AG08395 (cell line): ENCODE measurements at regions not wholly inside any gene's neighbourhood (a gene's known extent, or its start where the extent isn't known, plus 50 kb on each side); places are given as distances from the start of the nearest gene placed in this dataset.
"Not testable (repeated sequence)": the region's sequence is repeated elsewhere in the genome, so short reads cannot be mapped to it uniquely, and the experiment has no call there.

Source experiments
- DNase-seq: peaks from one replicate; pipeline ENCODE4 v3.0.0; 2012; ENCODE audit warnings: mixed read lengths, low spot score

- no peak for DNase-seq
Measured at GRCh38 chr4:52373650-52374049, 285.5 kb downstream of the USP46 start.

DNA sequence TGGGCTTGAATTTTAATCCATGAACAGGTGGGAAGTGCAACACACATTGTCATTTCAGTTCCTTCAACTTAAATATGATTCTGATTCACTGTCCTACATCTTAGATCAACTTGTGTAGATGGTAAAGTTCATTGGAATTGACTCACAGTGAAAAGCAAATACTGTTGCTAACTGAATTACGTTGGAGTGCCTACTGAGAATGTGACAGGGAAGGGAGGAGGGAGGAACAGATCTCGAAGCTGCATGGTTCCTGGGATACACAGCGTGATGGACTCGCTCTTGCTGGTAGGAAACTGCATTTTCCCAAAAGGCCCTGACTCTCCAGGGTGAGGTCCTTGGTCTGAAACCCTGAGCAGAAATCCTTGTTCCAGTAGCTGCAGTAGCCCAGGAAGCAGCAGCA, 284.2 kb downstream of the USP46 start:
- no peak for DNase-seq

- peak; percentile 35 for DNase-seq
Measured at GRCh38 chr4:52376132-52376704, 282.9 kb downstream of the USP46 start.

DNA sequence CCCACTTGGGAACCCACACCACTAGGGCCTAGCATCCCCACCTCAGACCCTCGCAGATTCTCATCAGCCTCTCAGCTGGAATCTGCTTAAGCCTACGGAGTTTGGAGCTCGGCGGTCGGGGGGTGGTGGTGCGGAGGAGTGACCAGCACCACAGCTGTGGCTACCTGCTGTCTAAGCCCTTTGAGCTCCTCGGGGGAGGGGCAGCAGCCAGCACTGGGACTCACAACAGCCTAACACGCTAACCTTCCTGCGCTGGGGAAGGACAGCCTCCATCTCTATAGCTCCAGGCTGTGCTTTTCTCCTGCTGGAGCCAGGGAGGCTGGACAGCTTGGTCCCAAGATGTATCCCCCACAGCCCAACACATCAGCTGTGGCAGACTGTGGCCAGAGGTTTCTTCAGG, 281.5 kb downstream of the USP46 start:
- no peak for DNase-seq

GRCh38 chr4:52407545-52407944, 251.6 kb downstream of the USP46 start:
- DNase-seq, result no peak

GRCh38 chr4:52408032-52408431, 251.1 kb downstream of the USP46 start:
- no peak for DNase-seq

DNA sequence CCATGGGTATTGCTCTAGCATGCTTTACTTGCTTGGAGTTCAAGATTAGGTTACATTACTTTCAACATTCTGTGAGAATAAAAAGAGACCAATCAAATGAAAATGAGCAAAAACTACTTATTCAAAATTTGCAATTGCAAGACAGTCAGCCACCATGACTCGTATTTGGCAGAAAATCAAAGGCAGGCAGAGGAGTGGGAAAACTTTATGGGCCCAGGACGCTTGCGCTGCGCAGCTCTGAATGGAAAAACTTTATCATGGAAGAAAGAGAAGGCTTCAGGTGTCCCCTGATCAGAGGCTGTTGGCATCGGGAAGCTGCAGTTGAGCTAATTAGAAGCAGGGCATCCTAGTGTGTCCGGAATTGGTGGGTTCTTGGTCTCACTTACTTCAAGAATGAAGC, 250.6 kb downstream of the USP46 start:
- no peak for DNase-seq

GRCh38 chr4:52409766-52410165, 249.3 kb downstream of the USP46 start:
- DNase-seq, result not testable (repeated sequence)

DNA sequence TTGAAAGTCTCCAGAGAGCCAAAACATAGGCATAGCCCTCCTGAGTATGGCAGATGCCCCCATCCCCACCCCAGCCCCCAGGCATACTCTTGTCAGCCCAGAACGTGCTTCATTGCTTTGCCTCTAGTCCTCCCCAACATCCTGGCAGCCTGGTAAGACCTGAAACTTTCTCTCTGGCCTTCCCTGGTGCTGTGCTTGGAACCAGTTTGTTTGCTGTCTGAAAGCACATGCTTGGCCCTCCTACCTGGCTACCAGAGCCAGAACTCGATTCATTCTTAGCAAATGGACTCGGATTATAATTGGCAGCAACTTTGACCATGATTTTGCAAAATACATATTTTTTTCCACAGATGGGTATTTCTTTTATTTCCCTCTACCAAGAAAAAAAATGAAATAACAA, 248.1 kb downstream of the USP46 start:
- no peak for DNase-seq

GRCh38 chr4:52420330-52420729, 238.8 kb downstream of the USP46 start:
- no peak for DNase-seq

DNA sequence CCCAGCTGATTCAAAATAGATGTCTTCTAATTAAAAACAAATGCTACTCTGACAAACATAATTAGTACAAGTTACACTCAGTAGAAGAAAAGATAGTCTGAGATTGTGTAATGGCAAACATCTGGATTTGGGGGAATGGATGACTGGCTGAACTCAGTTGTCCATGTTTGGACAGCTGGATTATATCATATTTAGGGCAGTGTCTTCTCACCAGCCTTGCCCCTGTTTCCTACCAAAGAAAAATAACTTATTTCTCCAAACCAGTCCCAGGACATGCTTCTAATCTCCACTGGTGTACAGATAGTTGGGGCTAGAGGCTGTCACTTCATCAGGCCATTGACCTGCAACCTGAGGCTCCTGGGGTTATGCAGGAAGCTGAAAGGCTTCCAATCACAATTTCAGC, 237.3 kb downstream of the USP46 start:
- peak; percentile 24 for DNase-seq

- DNase-seq, result no peak
Measured at GRCh38 chr4:52423967-52424366, 235.1 kb downstream of the USP46 start.

GRCh38 chr4:52425751-52426326, 233.3 kb downstream of the USP46 start:
- DNase-seq, result no peak

GRCh38 chr4:52431410-52431809, 227.7 kb downstream of the USP46 start:
- DNase-seq, result no peak

DNA sequence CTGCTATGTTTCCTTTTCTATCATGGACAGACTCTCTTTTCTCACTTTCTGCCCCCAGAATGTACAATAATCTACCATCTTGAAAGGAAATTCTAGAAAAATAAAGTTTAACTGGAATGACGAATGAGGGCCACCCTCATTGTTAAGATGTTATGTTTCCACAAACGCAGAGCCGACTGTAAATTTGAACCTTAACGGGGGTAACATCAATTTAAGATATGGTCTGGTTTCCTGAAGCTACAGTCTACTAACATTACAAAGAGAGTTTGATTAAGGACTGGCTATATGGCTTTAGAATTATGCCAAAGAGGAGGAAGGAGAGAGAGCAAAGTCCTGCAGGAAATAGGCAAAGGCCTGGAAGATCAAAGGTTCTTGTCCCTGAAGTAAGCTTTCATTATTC, 227.2 kb downstream of the USP46 start:
- DNase-seq, result no peak

GRCh38 chr4:52442524-52442923, 216.6 kb downstream of the USP46 start:
- not testable (repeated sequence) for DNase-seq

GRCh38 chr4:52472444-52472843, 186.7 kb downstream of the USP46 start:
- DNase-seq, result no peak

GRCh38 chr4:52477191-52477780, 181.8 kb downstream of the USP46 start:
- no peak for DNase-seq

- no peak for DNase-seq
Measured at GRCh38 chr4:52483186-52483890, 175.8 kb downstream of the USP46 start.

DNA sequence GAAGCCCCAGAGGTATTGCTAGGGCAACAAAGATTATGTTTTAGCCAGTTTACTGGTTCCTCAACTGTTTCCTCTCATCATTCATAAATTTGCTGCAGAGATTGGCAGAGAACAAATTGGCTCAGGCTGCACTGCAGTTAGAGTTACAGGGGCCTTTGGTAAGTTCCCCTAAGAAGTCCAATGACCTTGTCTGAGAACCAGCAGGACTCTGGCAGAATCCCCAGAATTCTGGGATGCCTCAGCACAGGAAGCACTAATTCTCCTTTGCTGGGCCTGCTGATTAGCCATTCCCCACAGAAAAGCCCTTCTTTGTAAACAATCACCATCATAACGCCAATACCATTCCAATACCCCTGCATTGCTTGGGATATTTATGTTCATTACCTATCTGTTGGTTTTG, 151.3 kb downstream of the USP46 start:
- no peak for DNase-seq

DNA sequence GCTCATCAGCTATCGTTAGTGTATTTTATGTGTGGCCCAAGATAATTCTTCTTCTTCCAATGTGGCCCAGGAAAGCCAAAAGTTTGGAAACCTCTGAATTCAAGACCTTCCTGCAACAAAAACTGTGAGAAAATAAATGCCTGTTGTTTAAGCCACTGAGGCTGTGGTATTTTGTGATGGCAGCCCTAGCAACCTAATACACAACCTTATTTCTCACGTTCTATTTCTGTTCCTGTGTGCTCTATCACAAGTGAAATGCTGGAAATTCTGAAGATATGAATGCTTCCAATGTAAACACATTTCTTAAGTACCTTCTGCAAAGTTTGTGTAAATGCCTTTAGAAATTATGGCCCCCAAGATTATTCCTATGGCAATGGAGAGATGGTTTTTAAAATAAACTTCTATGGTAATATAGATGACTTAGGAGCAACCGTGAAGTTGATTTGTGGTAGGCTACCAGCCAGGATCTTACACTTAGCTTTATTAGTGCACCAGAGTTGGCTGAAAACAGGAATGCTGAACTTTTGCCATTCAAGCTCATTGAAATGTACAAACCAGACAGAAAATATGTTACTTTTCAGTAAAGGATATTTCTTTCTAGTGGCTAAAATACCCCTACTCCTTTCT, 148.0 kb downstream of the USP46 start:
- DNase-seq, result no peak

- no peak for DNase-seq
Measured at GRCh38 chr4:52511825-52512224, 147.3 kb downstream of the USP46 start.

GRCh38 chr4:52512291-52512690, 146.8 kb downstream of the USP46 start:
- DNase-seq, result no peak
